ENCODE measurements at regions not wholly inside any gene's neighbourhood (a gene's known extent, or its start where the extent isn't known, plus 50 kb on each side); places are given as distances from the start of the nearest gene placed in this dataset.

DNA sequence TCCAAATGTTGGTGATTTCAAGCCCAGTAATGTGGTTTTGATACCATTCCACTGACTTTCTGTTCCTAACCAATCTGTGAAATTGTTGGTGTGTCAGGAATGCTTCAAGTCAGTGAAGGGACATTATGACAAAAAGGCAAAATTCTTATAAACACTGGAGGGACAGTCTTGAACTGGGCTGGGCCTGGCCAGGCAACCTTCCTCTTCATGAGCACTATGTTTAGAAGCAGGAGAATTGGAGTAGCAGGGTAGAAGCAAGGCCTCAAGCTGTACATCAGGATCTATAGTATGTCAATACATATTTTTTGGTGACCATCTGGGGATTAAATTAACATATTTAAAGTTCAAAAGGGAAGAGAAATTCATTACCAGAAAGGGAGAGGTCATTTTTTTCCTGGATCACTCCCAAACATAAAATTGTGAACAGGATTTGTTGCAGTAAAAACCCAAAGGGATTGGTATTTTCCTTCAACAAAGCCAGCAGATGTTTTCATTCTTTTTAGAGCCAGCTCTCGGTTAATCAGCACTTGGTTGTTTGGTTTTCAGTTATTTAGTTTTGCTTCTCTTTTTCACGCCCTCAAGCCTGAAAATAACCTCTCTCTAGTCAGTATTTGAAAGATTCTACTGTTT is 77.9 kb upstream of the PIK3R1 start:
- H2AFZ ChIP-seq (ENCODE audit: low read depth, low read length), result no peak overlapping the region
- POLR2A ChIA-PET, result no interaction called here

More for the DNA sequence above, 77.9 kb upstream of the PIK3R1 start:
- no TSS peak for BruUV-seq (replicated peaks)
- intact Hi-C loops (cut with micrococcal nuclease) (no loop called here), dilution Hi-C loops (cut with MboI; ENCODE audit: extremely low pct_ligation_motif_present, low sequenced_read_pairs) (no loop called here)
- H4K20me1 ChIP-seq (replicated peaks; ENCODE audit: control insufficient read depth, extremely low read depth, insufficient read depth, low read length), result no peaks in the 10 kb centered on the region
- no peaks in the 10 kb centered on the region for H3K79me2 ChIP-seq (ENCODE audit: control insufficient read depth, insufficient read depth, low read length)
- H3K36me3 ChIP-seq (ENCODE audit: control insufficient read depth in 2 of 2, extremely low read depth in 1 of 2, insufficient read depth in 2 of 2, low read length in 2 of 2), result no peaks in the 10 kb centered on the region
- peaks cover 0 to 2% of the 10 kb centered on the region in 2 experiments for H3K27me3 ChIP-seq (ENCODE audit: control insufficient read depth in 2 of 2, insufficient read depth in 2 of 2, low read length in 2 of 2)
- TF ChIP-seq, protein P1, sequence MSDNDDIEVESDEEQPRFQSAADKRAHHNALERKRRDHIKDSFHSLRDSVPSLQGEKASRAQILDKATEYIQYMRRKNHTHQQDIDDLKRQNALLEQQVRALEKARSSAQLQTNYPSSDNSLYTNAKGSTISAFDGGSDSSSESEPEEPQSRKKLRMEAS (IDR thresholded peaks at IDR 0.05; ENCODE audit: insufficient read depth, insufficient read length), result no peak
- TF ChIP-seq MYC (IDR thresholded peaks at IDR 0.05; ENCODE audit: low read depth, low read length) (no peak), CTCF (IDR thresholded peaks at IDR 0.05; ENCODE audit: extremely low read depth in 1 of 2, insufficient read depth in 1 of 2, low read depth in 1 of 2, low read length in 2 of 2) (no peak), POLR2A (IDR thresholded peaks at IDR 0.05; ENCODE audit: low read depth, low read length) (no peak), FOS (IDR thresholded peaks at IDR 0.05; ENCODE audit: borderline replicate concordance, insufficient read depth, low read length) (no peak), JUN (IDR thresholded peaks at IDR 0.05; ENCODE audit: borderline replicate concordance, insufficient read depth, insufficient read length, low read depth) (no peak), GATA2 (IDR thresholded peaks at IDR 0.05; ENCODE audit: insufficient read depth, insufficient read length, low read depth, low read length) (no peak), POLR2AphosphoS5 (IDR thresholded peaks at IDR 0.05; ENCODE audit: insufficient read depth, low read depth, low read length) (no peak), EZH2 (IDR thresholded peaks at IDR 0.05; ENCODE audit: borderline replicate concordance, low read depth, low read length, severe bottlenecking) (no peak)
- peaks cover 3% of the 10 kb centered on the region for H3K4me1 ChIP-seq (ENCODE audit: control insufficient read depth, extremely low read depth, insufficient read depth, low read length)
- H3K9me3 ChIP-seq (replicated peaks; ENCODE audit: control insufficient read depth, insufficient read depth, low read length), result no peaks in the 10 kb centered on the region
- no peak overlapping the region for H3K4me2 ChIP-seq (ENCODE audit: insufficient read depth, low read length)
- no peak overlapping the region for H3K9ac ChIP-seq (replicated peaks; ENCODE audit: extremely low read depth, insufficient read depth, low read length)
- no peak overlapping the region for H3K27ac ChIP-seq (ENCODE audit: insufficient read depth, low read depth, low read length)
- FAIRE-seq, result no peak
- DNase-seq (ENCODE audit: low read depth, low spot score), result no peak
- no peak overlapping the region for H3K4me3 ChIP-seq (replicated peaks in 1 of 3; ENCODE audit: insufficient read depth in 1 of 3, low read depth in 1 of 3, low read length in 3 of 3)
- CTCF ChIA-PET, result no interaction called here
- H3K9me1 ChIP-seq (replicated peaks; ENCODE audit: control insufficient read depth, extremely low read depth, insufficient read depth, low read length), result no peaks in the 10 kb centered on the region

Measured in endothelial cell of umbilical vein (primary cell).